HG03139 (cell line): ENCODE measurements at regions not wholly inside any gene's neighbourhood (a gene's known extent, or its start where the extent isn't known, plus 50 kb on each side); places are given as distances from the start of the nearest gene placed in this dataset.
"Not testable (repeated sequence)": the region's sequence is repeated elsewhere in the genome, so short reads cannot be mapped to it uniquely, and the experiment has no call there.

Source experiments
- ATAC-seq: cut with Tn5 transposase; IDR thresholded peaks from one replicate; pipeline ENCODE4 v1.9.1; 2021; ENCODE audit not compliant: unreplicated experiment

DNA sequence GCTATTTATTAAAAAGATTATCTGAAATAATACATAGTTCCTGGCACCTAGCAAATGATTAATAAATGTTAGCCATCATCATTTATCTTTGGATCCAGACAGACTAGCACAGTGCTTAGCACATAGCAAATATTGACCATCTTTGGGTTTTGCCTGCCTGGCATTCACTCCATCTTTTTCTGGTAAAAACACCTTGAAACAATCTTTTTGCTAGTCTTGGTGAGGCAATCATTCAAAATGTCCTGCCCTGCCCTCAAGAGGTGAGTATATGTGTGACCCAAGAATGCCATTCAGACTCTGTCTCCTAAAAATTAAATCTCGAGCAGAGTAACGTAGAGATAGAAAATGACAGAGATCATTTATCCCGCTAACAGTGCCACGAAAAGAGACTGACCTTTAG, 78.3 kb upstream of the ZNF280D start:
- ATAC-seq: no peak

DNA sequence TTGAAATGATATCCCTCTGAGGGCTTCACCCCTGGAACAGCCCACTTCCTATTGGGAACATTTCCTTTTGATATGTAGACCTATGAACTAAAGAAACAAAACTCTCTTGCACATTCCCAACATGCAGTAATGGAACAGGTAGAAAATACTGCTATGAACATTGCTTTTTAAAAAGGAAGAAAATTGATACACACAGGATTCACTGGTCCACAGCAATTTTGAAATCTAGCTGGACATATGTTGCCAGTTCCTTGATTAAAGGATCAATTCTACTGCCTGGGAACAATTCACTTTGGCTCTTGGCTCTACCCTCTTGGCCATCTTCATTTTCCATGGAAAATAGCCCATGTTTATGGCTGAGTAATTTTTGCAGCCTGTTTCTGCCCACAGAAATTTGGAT, 74.9 kb upstream of the ZNF280D start:
- no peak for ATAC-seq

- no peak for ATAC-seq
These were observed 72.8 kb upstream of the ZNF280D start for GRCh38 chr15:56806148-56806536.

DNA sequence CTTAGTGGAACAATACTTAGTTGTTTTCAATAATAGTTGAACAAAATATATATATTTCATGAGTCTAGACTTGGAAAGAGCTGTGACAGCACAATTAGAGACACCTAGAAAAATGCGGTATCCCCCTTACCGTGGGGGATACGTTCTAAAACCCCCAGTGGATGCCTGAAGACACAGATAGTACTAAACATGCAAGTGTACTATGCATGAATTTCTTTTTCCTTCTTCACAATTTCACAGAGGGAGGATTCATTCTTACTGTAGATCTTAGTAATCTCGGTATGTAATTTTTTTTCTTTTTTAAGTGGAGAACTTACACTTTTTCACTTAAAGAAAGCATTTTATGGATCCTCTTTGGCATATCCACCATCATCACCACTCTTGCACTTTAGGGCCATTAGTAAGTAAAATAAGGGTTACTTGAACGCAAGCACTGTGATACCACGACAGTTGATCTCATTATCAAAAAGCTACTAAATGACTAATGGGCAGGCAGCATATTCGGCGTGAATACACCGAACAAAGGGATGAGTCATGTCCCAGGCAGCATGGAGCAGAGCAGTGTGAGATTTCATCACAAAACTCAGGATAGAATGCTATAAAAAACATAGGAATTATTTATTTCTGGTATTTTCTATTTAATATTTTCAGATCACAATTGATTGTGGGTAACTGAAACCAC, 72.3 kb upstream of the ZNF280D start:
- ATAC-seq: no peak

GRCh38 chr15:56804938-56805337, 71.6 kb upstream of the ZNF280D start:
- ATAC-seq: no peak

- ATAC-seq: no peak
These were observed 71.0 kb upstream of the ZNF280D start for GRCh38 chr15:56804279-56804678.

- ATAC-seq: no peak
These were observed 68.9 kb upstream of the ZNF280D start for GRCh38 chr15:56802161-56802560.

DNA sequence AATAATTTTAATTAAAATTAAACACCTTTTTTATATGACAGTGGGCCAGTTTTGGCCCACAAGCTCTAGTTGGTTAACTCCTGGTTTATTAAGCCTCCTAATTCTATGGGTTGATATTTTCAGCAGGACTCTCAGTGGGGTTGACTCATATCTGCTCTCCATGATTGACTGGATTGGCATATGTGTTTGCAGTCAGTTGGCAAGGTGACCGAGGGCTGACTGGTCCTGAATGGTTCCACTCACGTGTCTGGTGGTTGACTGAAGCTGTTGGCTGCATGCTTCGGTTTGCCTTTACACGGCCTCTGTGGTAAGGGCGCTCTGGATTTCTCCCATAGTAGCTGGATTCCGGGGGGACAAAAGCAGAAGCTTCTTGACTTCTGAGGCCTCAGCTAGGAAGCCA, 65.3 kb upstream of the ZNF280D start:
- ATAC-seq: no peak

- no peak for ATAC-seq
These were observed 64.5 kb upstream of the ZNF280D start for GRCh38 chr15:56797720-56798275.

DNA sequence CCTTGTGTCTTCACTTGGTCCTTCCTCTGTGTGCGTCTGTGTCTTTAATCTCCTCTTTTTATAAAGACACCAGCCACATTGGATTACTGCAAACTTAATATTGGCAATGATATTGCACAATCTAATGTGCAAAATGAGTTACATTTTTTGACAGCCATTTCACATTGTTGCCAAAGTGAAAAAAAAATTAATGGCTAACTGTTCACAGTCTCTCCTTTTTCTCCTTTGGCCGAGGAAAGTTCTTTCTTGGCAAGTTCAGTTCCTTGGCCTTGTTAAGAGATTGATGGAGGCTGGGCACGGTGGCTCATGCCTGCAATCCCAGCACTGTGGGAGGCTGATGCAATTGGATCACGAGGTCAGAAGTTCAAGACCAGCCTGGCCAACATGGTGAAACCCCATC, 62.2 kb upstream of the ZNF280D start:
- no peak for ATAC-seq

GRCh38 chr15:56794553-56795329, 61.4 kb upstream of the ZNF280D start:
- ATAC-seq: no peak

DNA sequence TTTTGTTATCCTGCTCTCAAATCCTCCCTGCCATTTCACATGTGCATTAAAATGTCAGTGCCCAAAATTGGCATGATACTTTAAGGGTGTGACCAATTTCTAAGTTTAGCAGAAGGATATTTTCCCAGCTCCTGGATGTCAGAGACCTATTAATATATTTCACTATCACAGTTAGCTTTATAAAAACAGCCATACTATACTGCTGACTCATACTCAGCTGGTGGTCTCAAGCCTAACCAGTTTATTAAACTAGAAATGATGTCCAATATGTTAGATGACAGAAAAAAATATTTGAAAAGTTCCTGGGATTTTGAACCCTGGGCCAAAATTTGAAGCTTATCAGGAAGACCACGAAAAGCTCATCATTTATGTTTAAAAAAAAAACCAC, 60.9 kb upstream of the ZNF280D start:
- ATAC-seq: no peak

DNA sequence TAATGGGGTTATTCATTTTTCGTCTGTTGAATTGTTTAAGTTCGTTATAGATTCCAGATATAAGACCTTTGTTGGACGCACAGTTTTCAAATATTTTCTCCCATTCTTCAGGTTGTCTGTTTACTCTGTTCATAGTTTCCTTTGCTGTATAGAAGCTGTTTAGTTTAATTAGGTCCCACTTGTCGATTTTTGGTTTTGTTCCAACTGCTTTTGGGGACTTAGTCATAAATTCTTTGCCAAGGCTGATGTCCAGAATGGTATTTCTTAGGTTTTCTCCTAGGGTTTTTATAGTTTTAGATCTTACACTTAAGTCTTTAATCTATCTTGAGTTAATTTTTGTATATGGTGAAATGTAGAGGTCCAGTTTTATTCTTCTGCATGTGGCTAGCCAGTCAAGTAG, 58.9 kb upstream of the ZNF280D start:
- ATAC-seq: no peak

DNA sequence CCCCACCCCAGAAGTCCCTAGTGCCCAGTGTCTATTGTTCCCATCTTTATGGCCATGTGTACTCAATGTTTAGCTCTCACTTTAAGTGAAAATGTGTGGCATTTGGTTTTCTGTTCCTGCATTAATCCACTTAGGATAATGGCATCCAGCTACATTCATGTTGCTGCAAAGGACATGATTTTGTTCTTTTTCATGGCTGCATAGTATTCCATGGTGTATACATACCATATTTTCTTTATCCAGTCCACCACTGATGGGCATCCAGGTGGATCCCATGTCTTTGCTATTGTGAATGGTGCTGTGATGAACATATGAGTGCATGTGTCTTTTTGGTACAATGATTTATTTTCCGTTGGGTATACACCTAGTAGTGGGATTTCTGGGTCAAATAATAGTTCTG, 58.2 kb upstream of the ZNF280D start:
- ATAC-seq: not testable (repeated sequence)

DNA sequence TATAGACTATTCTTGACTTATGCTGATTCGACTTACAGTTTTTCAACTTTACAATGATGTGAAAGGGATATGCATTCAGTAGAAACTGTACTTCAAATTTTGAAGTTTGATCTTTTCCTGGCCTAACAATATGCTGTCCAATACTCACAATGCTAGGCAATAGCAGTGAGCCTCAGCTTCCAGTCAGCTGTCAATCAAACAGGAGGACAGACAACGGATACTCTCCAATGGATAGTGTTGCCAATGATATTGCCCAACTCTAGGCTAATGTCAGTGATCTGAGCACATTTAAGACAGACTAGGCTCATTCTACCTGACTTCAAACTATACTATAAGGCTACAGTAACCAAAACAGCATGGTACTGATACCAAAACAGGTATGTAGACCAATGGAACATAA, 55.0 kb upstream of the ZNF280D start:
- ATAC-seq: no peak

DNA sequence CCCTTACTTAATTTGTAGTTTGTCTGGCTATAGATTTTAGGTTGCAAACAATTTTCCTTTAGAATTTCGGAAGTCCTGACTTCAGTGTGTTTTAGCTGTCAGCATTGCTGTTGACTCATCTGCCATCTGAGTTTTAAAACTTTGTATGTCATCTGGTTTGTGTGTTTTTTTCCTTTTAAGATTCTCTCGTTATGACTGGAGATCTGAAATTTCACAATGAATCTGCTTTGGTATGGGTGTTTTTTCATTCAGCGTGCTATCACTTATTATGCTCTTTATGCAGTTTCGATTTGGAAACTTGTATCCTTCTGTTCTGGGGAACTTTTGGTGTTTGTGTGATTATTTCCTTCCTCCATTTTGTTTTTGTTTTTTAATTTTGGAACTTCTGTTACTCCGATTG, 53.7 kb upstream of the ZNF280D start:
- ATAC-seq: no peak

DNA sequence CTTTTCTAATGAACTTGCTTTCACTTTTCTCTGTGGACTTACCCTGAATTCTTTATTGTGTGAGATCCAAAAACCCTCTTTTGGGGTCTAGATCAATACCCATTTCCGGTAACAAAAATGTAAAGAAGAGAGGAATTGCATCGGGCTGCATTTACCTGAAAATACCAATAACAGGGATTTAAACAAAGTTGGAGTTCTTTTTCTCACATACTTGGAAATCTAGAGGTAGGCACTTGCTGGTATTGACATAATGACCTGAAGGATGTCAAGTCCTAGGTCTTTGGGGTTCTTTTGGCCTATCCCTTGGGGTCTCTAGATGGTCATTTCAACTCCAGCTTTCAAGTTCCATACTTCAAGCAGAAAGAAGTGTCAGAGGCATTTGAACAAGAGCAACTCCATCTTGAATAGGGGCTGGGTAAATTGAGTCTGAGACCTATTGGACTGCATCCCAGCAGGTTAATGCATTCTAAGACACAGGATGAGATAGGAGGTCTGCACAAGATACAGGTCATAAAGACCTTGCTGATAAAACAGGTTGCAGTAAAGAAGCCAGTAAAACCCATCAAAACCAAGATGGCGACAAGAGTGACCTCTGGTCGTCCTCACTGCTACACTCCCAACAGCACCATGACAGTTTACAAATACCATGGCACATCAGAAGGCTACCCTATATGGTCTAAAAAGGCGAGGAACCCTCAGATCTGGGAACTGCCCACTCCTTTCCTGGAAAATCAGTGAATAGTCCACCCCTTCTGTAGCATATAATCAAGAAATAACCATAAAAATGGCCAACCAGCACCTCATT, 50.8 kb upstream of the ZNF280D start:
- no peak for ATAC-seq

DNA sequence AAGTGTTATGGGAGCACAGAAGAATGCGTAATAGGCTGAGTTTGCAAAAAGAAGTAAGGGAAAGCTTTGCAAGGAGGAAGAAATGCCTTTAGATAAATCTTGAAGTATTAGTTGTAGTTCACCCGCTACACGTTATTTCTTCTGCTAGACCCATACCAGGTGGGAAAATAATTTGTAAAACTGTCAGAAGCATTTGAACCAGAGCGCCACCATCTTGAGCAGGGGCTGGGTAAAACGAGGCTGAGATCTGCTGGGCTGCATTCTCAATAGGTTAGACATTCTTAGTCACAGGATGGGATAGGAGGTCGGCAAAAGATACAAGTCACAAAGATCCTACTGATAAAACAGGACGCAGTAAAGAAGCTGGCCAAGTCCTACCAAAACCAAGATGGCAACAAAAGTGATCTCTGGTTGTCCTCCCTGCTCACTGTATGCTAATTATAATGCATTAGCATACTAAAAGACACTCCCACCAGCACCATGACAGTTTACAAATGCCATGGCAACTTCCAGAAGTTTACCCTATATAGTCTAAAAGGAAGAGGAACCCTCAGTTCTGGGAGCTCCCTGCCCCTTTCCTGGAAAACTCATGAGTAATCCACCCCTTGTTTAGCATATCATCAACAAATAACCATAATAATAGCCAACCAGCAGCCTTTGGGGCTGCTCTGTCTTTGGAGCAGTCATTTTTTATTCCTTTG, 50.0 kb upstream of the ZNF280D start:
- no peak for ATAC-seq
